ENCODE measurements at regions not wholly inside any gene's neighbourhood (a gene's known extent, or its start where the extent isn't known, plus 50 kb on each side); places are given as distances from the start of the nearest gene placed in this dataset.
A peak's percentile ranks its signal among the peaks of the same experiment; 100 is the strongest.

DNA sequence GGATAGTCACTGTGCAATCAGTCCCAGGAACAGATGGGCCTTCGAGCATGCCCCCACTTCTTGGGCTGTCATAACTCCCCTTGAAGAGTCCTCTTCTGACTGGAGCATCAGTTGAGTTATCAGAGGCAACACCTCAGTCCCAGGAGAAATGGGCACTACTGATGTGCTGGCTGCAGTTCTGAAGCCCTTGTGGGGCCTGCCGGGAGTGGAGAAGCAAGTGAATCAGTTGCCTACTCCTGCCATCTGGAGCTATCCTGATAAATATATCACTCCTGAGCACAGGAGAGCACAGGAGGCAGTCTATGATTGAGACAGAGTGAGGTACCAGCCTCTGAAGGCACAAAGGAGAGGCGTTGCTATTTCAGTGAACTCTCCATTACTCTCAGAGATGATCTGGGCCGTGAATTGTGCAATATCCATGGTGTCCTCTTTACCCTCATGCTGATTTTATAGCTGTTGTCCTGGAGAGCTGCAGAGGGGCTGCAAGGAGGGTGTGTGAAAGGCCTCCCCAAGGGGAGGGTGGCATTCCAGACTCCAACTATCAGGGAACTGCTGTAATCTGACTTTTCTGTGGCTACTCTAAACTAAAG lies 344.2 kb upstream of the ROPN1 start:
- no peaks in the 10 kb centered on the region for H3K79me1 ChIP-seq (ENCODE audit: low read depth, low read length)
- H2AFZ ChIP-seq (ENCODE audit: low read length) = no peak overlapping the region
- no peak overlapping the region for H3K4me3 ChIP-seq (ENCODE audit: extremely low read depth in 1 of 4, insufficient read depth in 2 of 4, low read depth in 3 of 4, low read length in 4 of 4)
- no peaks in the 10 kb centered on the region for H3K79me2 ChIP-seq (ENCODE audit: control insufficient read depth in 1 of 2, insufficient read depth in 2 of 2, low read length in 2 of 2)
- H3K23ac ChIP-seq (ENCODE audit: insufficient read length) = no peak overlapping the region
- H3K27me3 ChIP-seq (replicated peaks in 1 of 4; ENCODE audit: control insufficient read depth in 3 of 4, extremely low read depth in 1 of 4, insufficient read depth in 3 of 4, low read length in 3 of 4) = no peaks in the 10 kb centered on the region
- TF ChIP-seq SP2 (IDR thresholded peaks at IDR 0.05; ENCODE audit: low read length) (no peak), CTBP2 (IDR thresholded peaks at IDR 0.05; ENCODE audit: borderline replicate concordance, insufficient read depth, insufficient read length, low read length) (no peak), RXRA (IDR thresholded peaks at IDR 0.05; ENCODE audit: insufficient read depth, low read depth, low read length) (no peak), ZNF274 (IDR thresholded peaks at IDR 0.05; ENCODE audit: borderline replicate concordance, extremely low read depth, low read length) (no peak), NRF1 (IDR thresholded peaks at IDR 0.05; ENCODE audit: low read depth, low read length) (no peak), KDM1A (IDR thresholded peaks at IDR 0.05; ENCODE audit: borderline replicate concordance, low read length) (no peak), CEBPB (IDR thresholded peaks at IDR 0.05; ENCODE audit: low read depth, low read length) (peak; percentile 65), SRF (IDR thresholded peaks at IDR 0.05; ENCODE audit: low read depth, low read length) (no peak), GTF2F1 (IDR thresholded peaks at IDR 0.05; ENCODE audit: borderline replicate concordance, low read depth, low read length) (no peak)
- H4K8ac ChIP-seq (ENCODE audit: extremely low read depth, insufficient read depth, low read length) = no peak overlapping the region
- H3K56ac ChIP-seq (replicated peaks; ENCODE audit: insufficient read length, low read depth, low read length) = no peak overlapping the region
- H3K14ac ChIP-seq (ENCODE audit: insufficient read length) = no peak overlapping the region
- H3K36me3 ChIP-seq (ENCODE audit: control insufficient read depth in 2 of 4, insufficient read depth in 4 of 4, low read length in 3 of 4) = no peaks in the 10 kb centered on the region
- no peaks in the 10 kb centered on the region for H3K23me2 ChIP-seq (ENCODE audit: low read depth, low read length)
- H2AK5ac ChIP-seq (ENCODE audit: low read depth, low read length) = no peak overlapping the region
- H3K9me3 ChIP-seq (ENCODE audit: insufficient read depth in 2 of 2, low read depth in 1 of 2, low read length in 1 of 2) = no peaks in the 10 kb centered on the region
- H2BK15ac ChIP-seq (ENCODE audit: low read length) = no peak overlapping the region
- no peak overlapping the region for H4K91ac ChIP-seq (replicated peaks; ENCODE audit: insufficient read length, low read length)
- H2BK120ac ChIP-seq (replicated peaks; ENCODE audit: low read depth, low read length) = no peak overlapping the region
- 88% methylated on average over 4 of the region's 4 CpGs; no CpG with 5 or more reads in 1 of the 2 experiments for WGBS, 2 experiments (ENCODE audit: extremely low coverage in 1 of 2, insufficient coverage in 1 of 2, insufficient read length in 1 of 2, insufficient replicate concordance in 2 of 2, low coverage in 1 of 2, low lambda C conversion rate in 2 of 2, missing lambda C conversion rate in 1 of 2)
- H2BK5ac ChIP-seq (ENCODE audit: low read depth, low read length) = no peak overlapping the region
- ChIA-PET CTCF (ENCODE audit: partially characterized antibody) (interaction anchor here (1.4 kb wide), 1 partner anchor 132 kb away, joined by 4 read pairs; no protein-coding TSS in a partner anchor), POLR2A (ENCODE audit: partially characterized antibody) (interaction anchor here (0.6 kb wide), 1 partner anchor 410 kb away, joined by 5 read pairs; no protein-coding TSS in a partner anchor)
- no peaks in the 10 kb centered on the region; a peak in 2 of 7 replicates for H3K4me1 ChIP-seq (replicated peaks in 1 of 4; ENCODE audit: control insufficient read depth in 3 of 4, insufficient read depth in 4 of 4, low read length in 3 of 4)
- no peak for FAIRE-seq
- H3K4ac ChIP-seq (replicated peaks; ENCODE audit: insufficient read length, low read depth, low read length) = no peak overlapping the region
- no peak for DNase-seq (ENCODE audit: low read depth in 1 of 2, low spot score in 2 of 2)
- H2BK20ac ChIP-seq (ENCODE audit: low read length) = no peak overlapping the region
- H3K18ac ChIP-seq (ENCODE audit: extremely low read depth, low read length) = no peak overlapping the region
- H4K20me1 ChIP-seq (replicated peaks in 1 of 2; ENCODE audit: control insufficient read depth in 1 of 2, insufficient read depth in 2 of 2, low read length in 2 of 2) = no peaks in the 10 kb centered on the region
- H4K5ac ChIP-seq (ENCODE audit: insufficient read length, low read depth, low read length) = no peak overlapping the region
- H3K4me2 ChIP-seq (ENCODE audit: insufficient read depth in 1 of 2, low read depth in 2 of 2, low read length in 2 of 2) = no peak overlapping the region
- H3K9ac ChIP-seq (replicated peaks in 1 of 4; ENCODE audit: extremely low read depth in 1 of 4, low read depth in 3 of 4, low read length in 3 of 4) = no peak overlapping the region
- H2BK12ac ChIP-seq (ENCODE audit: low read depth, low read length) = no peak overlapping the region
- no peak overlapping the region for H3K27ac ChIP-seq (ENCODE audit: low read depth, low read length)
